OCI-LY3 (cell line): ENCODE measurements at regions not wholly inside any gene's neighbourhood (a gene's known extent, or its start where the extent isn't known, plus 50 kb on each side); places are given as distances from the start of the nearest gene placed in this dataset.

ENCODE experiments used
- CTCF ChIP-seq: fragments of 200-600, 300-600 bp; sonication (generic); IDR thresholded peaks from 2 replicates; pipeline ENCODE4 v1.5.1; 2014; ENCODE audit warnings: antibody characterized with exemption, low read length, low read depth
- EZH2phosphoT487 ChIP-seq: fragments of 200-600 bp; shearing (Covaris generic); IDR thresholded peaks from 2 replicates; pipeline ENCODE4 v1.6.1; 2018; ENCODE audit warnings: antibody characterized with exemption, mixed run types, low read depth

- TF ChIP-seq CTCF (no peak), EZH2phosphoT487 (no peak)
These were observed 640.8 kb downstream of the MAT2B start for GRCh38 chr5:164146223-164146622.
